ENCODE measurements at regions not wholly inside any gene's neighbourhood (a gene's known extent, or its start where the extent isn't known, plus 50 kb on each side); places are given as distances from the start of the nearest gene placed in this dataset.

- DNase-seq = no peak
These were observed 201.4 kb upstream of the CTNNB1 start for GRCh38 chr3:40997711-40998519.

- no peak for DNase-seq
These were observed 199.6 kb upstream of the CTNNB1 start for GRCh38 chr3:40999682-41000081.

- DNase-seq = no peak
These were observed 198.8 kb upstream of the CTNNB1 start for GRCh38 chr3:41000471-41000870.

- no peak for DNase-seq
These were observed 197.7 kb upstream of the CTNNB1 start for GRCh38 chr3:41001556-41001955.

- DNase-seq = no peak
These were observed 197.2 kb upstream of the CTNNB1 start for GRCh38 chr3:41002104-41002503.

GRCh38 chr3:41007399-41007798 lies 191.9 kb upstream of the CTNNB1 start:
- no peak for DNase-seq

- DNase-seq = no peak
These were observed 187.5 kb upstream of the CTNNB1 start for GRCh38 chr3:41011854-41012253.

GRCh38 chr3:41018855-41019254 lies 180.4 kb upstream of the CTNNB1 start:
- DNase-seq = no peak

GRCh38 chr3:41024031-41024836 lies 175.1 kb upstream of the CTNNB1 start:
- DNase-seq = no peak

GRCh38 chr3:41026394-41027177 lies 172.7 kb upstream of the CTNNB1 start:
- DNase-seq = no peak

- DNase-seq = no peak
These were observed 169.9 kb upstream of the CTNNB1 start for GRCh38 chr3:41029356-41029755.

- no peak for DNase-seq
These were observed 169.1 kb upstream of the CTNNB1 start for GRCh38 chr3:41030220-41030619.

- no peak for DNase-seq
These were observed 167.9 kb upstream of the CTNNB1 start for GRCh38 chr3:41031401-41031800.

- no peak for DNase-seq
These were observed 165.3 kb upstream of the CTNNB1 start for GRCh38 chr3:41033956-41034519.

- DNase-seq = no peak
These were observed 163.8 kb upstream of the CTNNB1 start for GRCh38 chr3:41035456-41036022.

GRCh38 chr3:41037651-41038334 lies 161.5 kb upstream of the CTNNB1 start:
- DNase-seq = no peak

GRCh38 chr3:41040256-41040655 lies 159.0 kb upstream of the CTNNB1 start:
- DNase-seq = no peak

- no peak for DNase-seq
These were observed 157.8 kb upstream of the CTNNB1 start for GRCh38 chr3:41041462-41041861.

- no peak for DNase-seq
These were observed 157.4 kb upstream of the CTNNB1 start for GRCh38 chr3:41041899-41042298.

GRCh38 chr3:41044523-41044922 lies 154.8 kb upstream of the CTNNB1 start:
- no peak for DNase-seq

GRCh38 chr3:41045491-41045890 lies 153.8 kb upstream of the CTNNB1 start:
- DNase-seq = no peak

GRCh38 chr3:41050144-41050543 lies 149.2 kb upstream of the CTNNB1 start:
- DNase-seq = no peak
